NCI-H1105 (cell line): ENCODE measurements at regions not wholly inside any gene's neighbourhood (a gene's known extent, or its start where the extent isn't known, plus 50 kb on each side); places are given as distances from the start of the nearest gene placed in this dataset.

Source experiments
- DNase-seq: peaks from one replicate; lab custom pipeline; 2025; lab: John Stamatoyannopoulos, UW

- no peak for DNase-seq
These were observed 169.7 kb downstream of the IGLL1 start for GRCh38 chr22:23410411-23410810.

DNA sequence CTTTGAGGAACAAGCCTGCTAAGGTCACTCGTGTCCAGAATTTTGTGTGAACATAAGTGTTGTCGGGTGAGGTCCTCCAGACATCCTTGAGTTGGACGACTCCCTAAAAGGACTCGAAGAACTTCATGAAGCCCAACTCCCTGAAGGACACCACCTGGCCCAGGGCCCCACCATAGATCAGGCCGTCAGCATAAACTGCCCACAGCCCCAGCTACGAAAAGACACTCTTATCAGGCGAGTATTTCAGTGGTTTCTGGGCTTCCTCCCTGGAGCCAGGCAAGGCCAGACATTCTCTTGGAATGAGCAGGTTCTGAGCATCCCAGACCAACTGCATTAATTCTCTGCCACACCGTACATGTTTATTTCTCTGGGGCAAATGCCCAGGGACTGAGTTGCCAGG is 170.1 kb downstream of the IGLL1 start:
- DNase-seq = no peak

GRCh38 chr22:23408321-23408720 is 171.8 kb downstream of the IGLL1 start:
- DNase-seq = no peak

- no peak for DNase-seq
These were observed 174.7 kb downstream of the IGLL1 start for GRCh38 chr22:23405366-23405851.

GRCh38 chr22:23404689-23405365 is 175.3 kb downstream of the IGLL1 start:
- DNase-seq = no peak

GRCh38 chr22:23403720-23404688 is 176.1 kb downstream of the IGLL1 start:
- no peak for DNase-seq

DNA sequence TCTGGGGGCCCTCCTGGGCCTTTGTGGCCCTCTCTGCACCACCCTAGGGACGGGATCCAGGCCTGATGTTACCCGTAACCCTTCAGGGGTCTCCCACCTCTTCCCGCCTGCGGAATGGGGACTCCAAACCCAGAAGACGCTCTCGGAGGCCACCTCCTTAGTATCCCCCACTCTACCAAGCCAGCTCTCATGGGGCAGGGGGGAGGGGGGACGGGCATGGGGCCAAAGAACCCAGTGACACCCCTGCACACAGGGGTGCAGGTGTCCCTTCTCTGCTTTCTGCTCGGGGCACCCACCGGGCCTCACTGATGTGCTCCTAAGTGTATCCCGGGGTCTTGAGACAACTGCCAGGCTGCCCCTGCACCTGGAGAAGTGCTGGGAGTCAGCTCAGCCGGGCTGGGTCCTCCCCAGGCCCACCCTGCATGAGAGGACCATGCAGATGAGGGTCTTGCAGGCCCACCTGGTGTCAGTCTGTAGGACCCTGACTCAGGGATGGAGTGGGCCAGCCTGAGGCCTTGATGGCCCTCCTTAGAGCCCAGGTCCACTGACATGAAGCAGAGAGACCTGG is 176.9 kb downstream of the IGLL1 start:
- DNase-seq = no peak

DNA sequence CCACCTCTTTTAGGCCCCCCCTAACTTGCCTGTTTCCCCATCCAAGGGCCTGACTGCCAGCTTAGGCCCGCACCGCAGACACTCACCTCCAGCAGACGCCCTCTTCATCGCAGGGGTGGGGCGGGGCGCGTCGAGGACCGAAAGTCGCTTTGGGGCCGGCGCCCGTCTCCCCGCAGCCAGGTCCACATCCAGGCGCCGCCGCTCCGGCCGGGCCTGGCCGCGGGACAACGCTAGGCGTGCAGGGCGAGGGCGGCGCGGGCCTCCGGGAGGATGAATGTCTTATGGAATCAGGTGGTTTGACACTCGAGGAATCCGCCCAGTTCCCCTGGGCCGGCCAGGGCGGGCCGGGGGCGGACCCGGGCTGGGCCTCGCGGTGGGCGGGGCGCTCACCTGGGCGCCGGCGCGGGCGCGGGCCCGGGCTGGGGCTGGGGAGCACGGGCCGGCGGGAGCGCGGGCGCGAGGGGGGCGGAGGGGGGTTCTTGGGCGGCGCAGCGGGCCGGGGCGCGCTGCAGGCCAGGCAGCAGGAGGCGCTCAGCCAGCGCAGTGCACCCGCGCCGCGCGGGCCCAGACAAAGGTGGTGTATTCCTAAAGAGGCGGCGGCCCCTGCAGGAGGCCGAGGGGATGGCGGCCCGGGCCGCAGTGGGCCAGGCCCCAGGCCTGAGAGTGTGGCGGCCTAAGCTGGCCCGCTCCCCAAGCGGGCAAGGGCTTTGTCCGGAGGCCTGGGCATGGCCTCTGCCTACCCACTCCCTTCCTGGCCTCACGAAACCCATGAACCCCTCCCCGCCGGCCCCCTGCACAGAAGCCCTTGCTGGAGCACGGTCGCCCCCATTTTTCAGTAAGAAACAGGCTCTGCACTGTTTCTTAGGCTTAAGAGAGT is 177.6 kb downstream of the IGLL1 start:
- no peak for DNase-seq

GRCh38 chr22:23401910-23402274 is 178.2 kb downstream of the IGLL1 start:
- DNase-seq = no peak

GRCh38 chr22:23401111-23401909 is 178.8 kb downstream of the IGLL1 start:
- no peak for DNase-seq

DNA sequence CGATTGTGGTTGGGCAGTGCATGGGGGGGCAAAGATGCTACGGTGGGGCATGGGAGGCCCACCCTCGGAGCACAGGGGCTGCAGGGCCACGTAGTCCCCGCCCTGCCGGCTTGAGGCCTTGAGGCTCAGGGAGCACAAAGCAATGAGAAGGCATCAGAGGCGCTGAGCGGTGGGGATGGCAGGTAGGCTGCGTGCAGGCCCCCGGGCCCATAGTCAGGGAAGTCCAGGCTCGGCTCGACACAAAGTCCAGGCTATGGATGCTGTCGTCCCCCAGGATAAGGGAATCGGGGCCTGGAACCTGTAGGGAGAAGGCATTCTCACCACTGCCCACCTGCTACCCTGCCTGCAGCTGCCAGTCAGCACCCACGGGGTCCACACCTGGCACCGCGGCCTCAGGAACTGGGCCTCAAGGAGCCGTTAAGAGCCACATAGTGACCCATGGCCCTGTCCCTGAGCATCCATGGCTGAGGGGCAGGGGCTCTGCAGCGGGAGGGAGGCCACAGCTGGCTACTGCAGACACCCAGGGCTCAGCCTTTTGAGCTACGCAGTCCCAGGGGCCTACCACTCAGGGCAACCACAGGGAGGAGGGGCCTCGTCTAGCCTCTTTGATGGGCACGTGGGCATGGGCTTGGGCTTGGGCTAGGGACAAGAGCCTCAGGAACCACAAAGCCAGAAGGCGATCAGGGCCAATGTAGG is 179.7 kb downstream of the IGLL1 start:
- DNase-seq = no peak

DNA sequence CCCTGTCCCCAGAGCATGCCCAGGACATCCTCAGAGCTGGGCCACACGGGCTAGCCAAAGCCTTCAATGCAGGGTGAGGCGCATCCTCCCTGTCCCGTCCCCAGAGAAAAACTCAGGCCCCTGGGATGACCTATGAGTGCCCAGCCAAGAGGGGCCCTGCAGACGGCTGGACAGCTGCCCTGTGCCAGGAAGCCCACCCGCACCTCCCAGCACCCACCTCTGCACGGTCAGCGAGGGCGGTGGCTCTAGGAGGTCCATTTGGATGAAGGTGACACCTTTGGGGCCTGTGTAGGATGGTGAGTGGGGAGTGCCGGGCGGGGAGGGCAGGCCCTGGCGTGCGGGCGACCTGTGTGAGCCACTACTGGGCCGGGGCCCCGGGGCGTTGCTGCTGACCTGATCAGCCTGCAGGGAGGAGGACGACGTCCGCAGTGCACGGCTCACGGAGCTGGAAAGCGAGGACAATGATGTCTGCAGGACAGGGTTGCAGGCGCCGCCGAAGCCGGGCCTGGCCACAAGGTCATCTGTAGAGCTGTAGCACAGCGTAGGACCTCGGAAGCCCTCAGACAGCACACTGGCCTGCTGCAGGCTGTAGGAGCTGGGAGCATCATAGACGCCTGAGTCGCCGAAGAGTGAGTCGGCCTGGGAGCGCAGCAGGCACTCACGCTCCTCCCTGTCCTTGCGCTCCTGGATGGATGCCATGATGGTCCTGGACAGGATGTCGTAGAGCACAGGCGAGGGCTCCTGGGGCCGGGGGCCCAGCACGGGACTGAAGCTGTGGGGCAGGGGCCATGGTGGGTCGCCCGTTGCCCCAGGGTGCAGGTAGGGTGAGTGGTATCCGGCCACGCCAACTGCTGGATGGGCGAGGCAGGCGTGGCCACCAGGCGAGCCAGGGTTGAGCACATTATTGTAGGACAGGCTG is 180.5 kb downstream of the IGLL1 start:
- DNase-seq = no peak

GRCh38 chr22:23398701-23399366 is 181.3 kb downstream of the IGLL1 start:
- DNase-seq = no peak

DNA sequence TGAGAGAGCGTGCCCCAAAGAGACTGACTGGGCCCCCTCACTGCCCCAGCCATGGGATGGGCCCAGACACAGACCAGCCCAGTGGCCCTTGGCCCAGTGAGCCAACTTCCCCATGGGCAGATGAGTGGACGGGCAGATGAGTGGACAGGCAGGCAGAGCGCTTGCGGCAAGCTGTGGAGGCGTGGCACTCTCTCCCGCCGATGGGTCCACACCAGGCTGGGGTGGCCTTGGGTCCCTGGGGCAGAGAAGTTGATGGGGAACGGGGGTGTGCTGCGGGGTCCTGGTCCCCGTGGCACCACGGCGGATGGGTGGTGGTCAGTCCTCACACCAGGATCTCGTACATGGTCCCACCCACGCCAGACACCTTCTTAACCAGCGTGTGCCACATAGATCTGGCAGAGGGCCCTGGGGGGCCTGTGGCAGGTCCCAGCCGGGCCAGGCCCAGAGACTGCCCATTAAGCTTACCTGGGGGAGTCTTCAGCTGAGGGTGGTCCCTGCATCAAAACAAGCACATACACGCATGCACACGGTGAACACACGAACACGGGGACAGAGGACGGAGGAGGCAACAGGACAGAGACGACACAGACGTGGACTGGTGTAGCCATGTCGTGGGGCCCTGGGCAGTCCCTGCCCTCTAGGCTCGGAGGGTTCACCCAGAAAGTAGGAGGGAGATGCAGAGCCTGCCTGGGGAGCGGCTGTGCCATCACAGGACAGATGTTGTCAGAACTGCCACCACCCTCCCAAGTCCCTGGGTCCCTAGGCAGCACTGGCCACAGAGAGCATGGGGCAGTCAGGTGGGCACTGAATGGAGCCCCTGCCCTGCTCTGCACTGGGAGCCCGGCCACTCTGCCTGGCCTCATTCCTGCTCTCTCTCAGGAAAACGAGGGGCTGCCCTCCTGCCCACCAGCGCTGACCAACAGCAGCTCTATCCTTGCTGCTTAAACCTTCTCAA is 182.2 kb downstream of the IGLL1 start:
- DNase-seq = no peak

DNA sequence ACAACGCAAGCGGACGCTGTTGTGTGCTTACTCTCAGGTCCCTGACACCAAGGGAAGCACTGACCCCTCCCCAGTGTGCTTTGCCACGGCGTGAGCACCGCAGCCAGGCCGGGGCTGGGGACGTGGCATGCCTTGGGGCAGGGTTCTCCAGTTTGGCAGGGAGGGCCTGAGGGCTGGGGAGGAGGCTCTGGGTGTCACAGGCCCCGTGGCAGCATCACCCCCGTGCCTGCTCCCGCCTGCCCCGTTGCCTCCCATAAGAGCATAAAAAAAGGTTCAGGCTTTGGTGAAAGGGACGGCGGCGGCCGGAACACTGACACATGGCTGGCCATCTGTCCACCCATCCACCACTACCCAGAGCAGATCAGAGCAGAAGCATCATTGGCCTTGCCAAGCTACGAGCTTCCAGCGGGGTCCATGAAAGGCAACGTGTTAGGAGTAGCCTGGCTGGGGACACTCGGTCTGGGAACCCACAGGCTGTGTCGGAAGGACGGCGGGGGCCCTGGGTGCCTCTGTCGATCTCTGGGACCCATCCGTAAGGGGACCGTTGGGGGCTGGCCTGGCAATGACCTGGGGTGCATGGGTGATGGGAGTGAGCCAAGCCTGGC is 183.0 kb downstream of the IGLL1 start:
- DNase-seq = no peak

GRCh38 chr22:23396362-23397007 is 183.6 kb downstream of the IGLL1 start:
- no peak for DNase-seq
